ENCODE measurements at regions not wholly inside any gene's neighbourhood (a gene's known extent, or its start where the extent isn't known, plus 50 kb on each side); places are given as distances from the start of the nearest gene placed in this dataset.

DNA sequence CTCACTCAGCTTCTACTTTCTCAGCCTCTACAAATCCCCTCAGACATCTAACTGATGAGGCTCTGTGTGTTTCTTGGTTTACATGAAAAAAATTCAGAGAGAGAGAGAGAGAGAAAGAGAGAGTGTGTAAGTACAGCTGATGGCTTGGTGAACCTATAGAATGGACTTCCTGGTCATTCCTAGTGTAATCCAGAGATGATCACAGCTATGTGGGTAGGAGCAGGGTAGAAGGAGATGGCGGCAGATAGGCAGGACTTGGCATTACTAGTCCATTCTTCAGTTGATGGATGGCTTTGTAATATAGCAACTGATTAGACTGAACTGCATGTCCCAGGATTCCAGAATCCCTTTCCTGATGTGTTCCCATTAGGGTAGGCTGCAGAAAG is 429.3 kb upstream of the CLINT1 start:
- H3K4me3 ChIP-seq (ENCODE audit: low read length), result no peak overlapping the region
- H3K4me1 ChIP-seq (ENCODE audit: insufficient read depth, low read length), result no peaks in the 10 kb centered on the region
- H3K4me1 Mint-ChIP-seq (ENCODE audit: low read depth), result no peaks in the 10 kb centered on the region
- DNase-seq, result no peak
- intact Hi-C loops (cut with DNase I, micrococcal nuclease), result no loop called here
- TF ChIP-seq, protein P1, sequence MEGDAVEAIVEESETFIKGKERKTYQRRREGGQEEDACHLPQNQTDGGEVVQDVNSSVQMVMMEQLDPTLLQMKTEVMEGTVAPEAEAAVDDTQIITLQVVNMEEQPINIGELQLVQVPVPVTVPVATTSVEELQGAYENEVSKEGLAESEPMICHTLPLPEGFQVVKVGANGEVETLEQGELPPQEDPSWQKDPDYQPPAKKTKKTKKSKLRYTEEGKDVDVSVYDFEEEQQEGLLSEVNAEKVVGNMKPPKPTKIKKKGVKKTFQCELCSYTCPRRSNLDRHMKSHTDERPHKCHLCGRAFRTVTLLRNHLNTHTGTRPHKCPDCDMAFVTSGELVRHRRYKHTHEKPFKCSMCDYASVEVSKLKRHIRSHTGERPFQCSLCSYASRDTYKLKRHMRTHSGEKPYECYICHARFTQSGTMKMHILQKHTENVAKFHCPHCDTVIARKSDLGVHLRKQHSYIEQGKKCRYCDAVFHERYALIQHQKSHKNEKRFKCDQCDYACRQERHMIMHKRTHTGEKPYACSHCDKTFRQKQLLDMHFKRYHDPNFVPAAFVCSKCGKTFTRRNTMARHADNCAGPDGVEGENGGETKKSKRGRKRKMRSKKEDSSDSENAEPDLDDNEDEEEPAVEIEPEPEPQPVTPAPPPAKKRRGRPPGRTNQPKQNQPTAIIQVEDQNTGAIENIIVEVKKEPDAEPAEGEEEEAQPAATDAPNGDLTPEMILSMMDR (IDR thresholded peaks at IDR 0.05), result no peak
- H3K27ac Mint-ChIP-seq, result no peak overlapping the region
- ATAC-seq (ENCODE audit: poor library complexity), result no peak
- H3K36me3 Mint-ChIP-seq (ENCODE audit: low read depth), result no peaks in the 10 kb centered on the region
- no peaks in the 10 kb centered on the region for H3K27me3 Mint-ChIP-seq
- H3K9me3 ChIP-seq (ENCODE audit: control insufficient read depth in 1 of 2, insufficient read depth in 1 of 2, low read length in 2 of 2), result no peaks in the 10 kb centered on the region
- POLR2A ChIA-PET, result no interaction called here
- H3K27me3 ChIP-seq (ENCODE audit: control insufficient read depth in 1 of 2, insufficient read depth in 2 of 2, low read length in 2 of 2), result no peaks in the 10 kb centered on the region
- H3K27ac ChIP-seq (ENCODE audit: low read depth in 1 of 2, low read length in 2 of 2), result no peak overlapping the region
- peaks cover under 1% of the 10 kb centered on the region for H3K9me3 Mint-ChIP-seq
- no peak overlapping the region for H3K4me3 Mint-ChIP-seq
- H3K36me3 ChIP-seq (ENCODE audit: insufficient read depth, low read length), result no peaks in the 10 kb centered on the region
- CTCF ChIA-PET, result no interaction called here

DNA sequence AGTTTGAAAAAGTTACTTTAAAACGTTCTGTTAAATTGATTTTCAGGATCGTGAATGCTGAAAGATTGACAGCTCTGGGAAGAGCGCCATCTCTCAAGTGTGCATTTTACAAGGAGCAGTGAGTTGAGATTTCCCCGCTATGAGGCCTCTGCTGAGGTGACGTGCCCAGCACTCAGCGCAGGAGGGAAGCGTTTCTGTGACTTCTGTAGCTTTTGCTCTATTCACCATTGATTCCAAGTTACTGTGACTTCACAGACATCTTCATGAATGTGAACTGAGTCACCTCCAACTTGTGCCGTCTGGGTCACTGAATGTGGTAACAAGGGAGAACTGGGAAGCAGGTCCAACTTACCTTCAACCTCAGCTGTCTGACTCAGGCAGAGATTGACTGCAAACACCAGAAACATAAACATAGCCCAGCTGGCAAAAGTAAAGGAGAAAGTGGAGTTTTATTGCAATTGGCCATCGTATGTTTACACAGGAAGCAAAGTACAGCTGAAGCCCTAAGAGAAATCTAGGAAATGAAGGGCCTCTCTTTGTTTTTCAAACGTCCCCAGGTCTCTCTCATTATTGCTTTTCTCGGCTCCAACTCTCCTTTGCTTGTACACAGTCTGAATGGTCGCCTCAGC is 428.8 kb upstream of the CLINT1 start:
- H3K9me3 ChIP-seq (ENCODE audit: control insufficient read depth in 1 of 2, insufficient read depth in 1 of 2, low read length in 2 of 2), result no peaks in the 10 kb centered on the region
- ATAC-seq (ENCODE audit: poor library complexity), result no peak
- intact Hi-C loops (cut with DNase I, micrococcal nuclease), result no loop called here
- no peak for DNase-seq
- no peaks in the 10 kb centered on the region for H3K4me1 ChIP-seq (ENCODE audit: insufficient read depth, low read length)
- H3K27me3 ChIP-seq (ENCODE audit: control insufficient read depth in 1 of 2, insufficient read depth in 2 of 2, low read length in 2 of 2), result no peaks in the 10 kb centered on the region
- TF ChIP-seq, protein P1 (IDR thresholded peaks at IDR 0.05), result no peak
- Mint-ChIP-seq H3K4me1 (ENCODE audit: low read depth) (no peaks in the 10 kb centered on the region), H3K27ac (no peak overlapping the region), H3K4me3 (no peak overlapping the region), H3K9me3 (no peaks in the 10 kb centered on the region), H3K27me3 (no peaks in the 10 kb centered on the region), H3K36me3 (ENCODE audit: low read depth) (no peaks in the 10 kb centered on the region)
- ChIA-PET CTCF (no interaction called here), POLR2A (no interaction called here)
- no peak overlapping the region for H3K27ac ChIP-seq (ENCODE audit: low read depth in 1 of 2, low read length in 2 of 2)
- H3K4me3 ChIP-seq (ENCODE audit: low read length), result no peak overlapping the region
- H3K36me3 ChIP-seq (ENCODE audit: insufficient read depth, low read length), result no peaks in the 10 kb centered on the region

DNA sequence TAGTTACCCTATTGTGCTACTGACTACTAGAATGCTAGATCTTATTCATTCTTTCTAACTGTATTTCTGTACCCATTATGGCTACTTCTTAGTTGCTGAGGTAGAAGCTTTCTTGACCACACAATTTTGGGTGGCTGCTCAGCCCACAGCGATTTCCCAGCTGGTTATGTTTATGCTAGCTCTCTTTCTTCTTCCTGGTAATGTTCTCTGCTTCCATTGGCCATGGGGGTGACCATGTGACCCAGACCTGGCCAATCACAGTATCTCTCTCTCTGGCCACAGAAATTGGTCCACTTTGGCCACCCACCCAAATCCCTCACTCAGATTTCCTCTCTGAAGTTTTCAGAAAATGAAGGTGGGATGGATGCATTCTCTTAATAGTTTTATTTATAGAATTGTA is 427.9 kb upstream of the CLINT1 start:
- CTCF ChIA-PET, result no interaction called here
- POLR2A ChIA-PET, result no interaction called here
- H3K36me3 Mint-ChIP-seq (ENCODE audit: low read depth), result no peaks in the 10 kb centered on the region
- Histone ChIP-seq H3K9me3 (ENCODE audit: control insufficient read depth in 1 of 2, insufficient read depth in 1 of 2, low read length in 2 of 2) (no peaks in the 10 kb centered on the region), H3K4me1 (ENCODE audit: insufficient read depth, low read length) (no peaks in the 10 kb centered on the region), H3K36me3 (ENCODE audit: insufficient read depth, low read length) (no peaks in the 10 kb centered on the region), H3K27me3 (ENCODE audit: control insufficient read depth in 1 of 2, insufficient read depth in 2 of 2, low read length in 2 of 2) (no peaks in the 10 kb centered on the region), H3K4me3 (ENCODE audit: low read length) (no peak overlapping the region), H3K27ac (ENCODE audit: low read depth in 1 of 2, low read length in 2 of 2) (no peak overlapping the region)
- ATAC-seq (ENCODE audit: poor library complexity) (no peak), DNase-seq (no peak)
- no peak overlapping the region for H3K27ac Mint-ChIP-seq
- TF ChIP-seq, protein P1 (IDR thresholded peaks at IDR 0.05), result no peak
- H3K27me3 Mint-ChIP-seq, result no peaks in the 10 kb centered on the region
- no peak overlapping the region for H3K4me3 Mint-ChIP-seq
- H3K9me3 Mint-ChIP-seq, result no peaks in the 10 kb centered on the region
- no peaks in the 10 kb centered on the region for H3K4me1 Mint-ChIP-seq (ENCODE audit: low read depth)
- intact Hi-C loops (cut with DNase I, micrococcal nuclease), result no loop called here

Measured in CD4-positive, alpha-beta T cell (primary cell).